ENCODE measurements at regions not wholly inside any gene's neighbourhood (a gene's known extent, or its start where the extent isn't known, plus 50 kb on each side); places are given as distances from the start of the nearest gene placed in this dataset.

GRCh38 chrX:65034292-65034667, 58.0 kb upstream of the ZC4H2 start:
- DNase-seq (ENCODE audit: low read depth in 2 of 2) = no peak

Data from stimulated activated CD8-positive, alpha-beta memory T cell treated with anti-CD3 and anti-CD28 coated beads, Interleukin-2, amount 100 ng/mL, for 48 hours (primary cell).